ENCODE measurements at regions not wholly inside any gene's neighbourhood (a gene's known extent, or its start where the extent isn't known, plus 50 kb on each side); places are given as distances from the start of the nearest gene placed in this dataset.

GRCh38 chr4:163654621-163655020, 160.1 kb downstream of the TMA16 start:
- ATAC-seq (no peak), DNase-seq (no peak)
- peaks cover 0 to 3% of the 10 kb centered on the region in 2 donors for H3K9me3 ChIP-seq
- no peaks in the 10 kb centered on the region for H3K4me1 ChIP-seq
- H3K4me3 ChIP-seq: no peak overlapping the region
- TF ChIP-seq, protein P1, sequence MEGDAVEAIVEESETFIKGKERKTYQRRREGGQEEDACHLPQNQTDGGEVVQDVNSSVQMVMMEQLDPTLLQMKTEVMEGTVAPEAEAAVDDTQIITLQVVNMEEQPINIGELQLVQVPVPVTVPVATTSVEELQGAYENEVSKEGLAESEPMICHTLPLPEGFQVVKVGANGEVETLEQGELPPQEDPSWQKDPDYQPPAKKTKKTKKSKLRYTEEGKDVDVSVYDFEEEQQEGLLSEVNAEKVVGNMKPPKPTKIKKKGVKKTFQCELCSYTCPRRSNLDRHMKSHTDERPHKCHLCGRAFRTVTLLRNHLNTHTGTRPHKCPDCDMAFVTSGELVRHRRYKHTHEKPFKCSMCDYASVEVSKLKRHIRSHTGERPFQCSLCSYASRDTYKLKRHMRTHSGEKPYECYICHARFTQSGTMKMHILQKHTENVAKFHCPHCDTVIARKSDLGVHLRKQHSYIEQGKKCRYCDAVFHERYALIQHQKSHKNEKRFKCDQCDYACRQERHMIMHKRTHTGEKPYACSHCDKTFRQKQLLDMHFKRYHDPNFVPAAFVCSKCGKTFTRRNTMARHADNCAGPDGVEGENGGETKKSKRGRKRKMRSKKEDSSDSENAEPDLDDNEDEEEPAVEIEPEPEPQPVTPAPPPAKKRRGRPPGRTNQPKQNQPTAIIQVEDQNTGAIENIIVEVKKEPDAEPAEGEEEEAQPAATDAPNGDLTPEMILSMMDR (IDR thresholded peaks at IDR 0.05): no peak
- H3K27me3 ChIP-seq: no peaks in the 10 kb centered on the region
- H3K36me3 ChIP-seq: no peaks in the 10 kb centered on the region
- H3K27ac ChIP-seq: no peak overlapping the region
- intact Hi-C loops (cut with DNase I): no loop called here

DNA sequence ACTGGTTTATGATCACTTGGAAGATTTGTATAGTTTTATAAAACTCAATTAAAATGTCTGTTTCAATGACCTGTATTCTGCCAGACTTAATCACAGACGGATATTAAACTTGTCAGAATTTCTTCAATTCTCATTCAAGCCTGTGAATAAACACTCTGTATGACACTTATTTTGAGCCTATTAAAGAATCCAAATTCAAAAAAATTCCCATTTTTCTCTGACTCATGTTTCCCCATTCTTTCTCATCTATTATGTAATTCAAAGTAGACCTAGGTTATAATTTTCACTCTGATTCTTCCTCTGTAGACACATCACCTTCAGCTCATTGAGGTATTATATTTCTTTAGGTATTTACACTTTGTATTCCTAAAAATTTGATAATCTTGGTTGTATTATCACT, 166.1 kb downstream of the TMA16 start:
- H3K36me3 ChIP-seq: no peaks in the 10 kb centered on the region
- TF ChIP-seq, protein P1 (IDR thresholded peaks at IDR 0.05): no peak
- H3K9me3 ChIP-seq: peaks cover 0 to 3% of the 10 kb centered on the region in 2 donors
- ATAC-seq (no peak), DNase-seq (no peak)
- intact Hi-C loops (cut with DNase I): no loop called here
- H3K27me3 ChIP-seq: no peaks in the 10 kb centered on the region
- peaks cover 0 to 2% of the 10 kb centered on the region in 2 donors for H3K4me1 ChIP-seq
- no peak overlapping the region for H3K4me3 ChIP-seq
- no peak overlapping the region for H3K27ac ChIP-seq

DNA sequence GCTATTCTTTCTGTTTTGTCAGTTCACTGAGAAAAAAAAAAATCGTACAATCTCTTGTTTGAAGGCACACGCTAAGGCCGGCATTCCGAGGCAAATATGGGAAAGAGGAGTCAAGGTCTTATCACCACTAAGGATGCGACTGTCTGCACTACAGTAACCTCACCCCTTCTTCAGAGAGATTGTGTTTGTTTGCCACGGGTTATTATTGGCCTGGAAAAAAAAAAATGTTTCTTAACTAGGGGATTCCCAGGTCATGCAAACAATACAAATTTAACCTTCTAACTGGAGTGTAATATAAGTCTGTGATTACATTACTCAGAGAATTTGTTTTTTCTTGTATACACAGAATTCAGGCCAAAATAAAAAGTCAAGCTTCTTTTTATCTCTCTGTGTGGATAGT, 168.3 kb downstream of the TMA16 start:
- H3K36me3 ChIP-seq: no peaks in the 10 kb centered on the region
- ATAC-seq: no peak
- H3K4me3 ChIP-seq: no peak overlapping the region
- TF ChIP-seq, protein P1 (IDR thresholded peaks at IDR 0.05): no peak
- H3K4me1 ChIP-seq: peaks cover 0 to 2% of the 10 kb centered on the region in 2 donors
- intact Hi-C loops (cut with DNase I): no loop called here
- no peak for DNase-seq
- no peaks in the 10 kb centered on the region for H3K9me3 ChIP-seq
- H3K27ac ChIP-seq: no peak overlapping the region
- no peaks in the 10 kb centered on the region for H3K27me3 ChIP-seq

- no peak for ATAC-seq
- Histone ChIP-seq H3K27me3 (no peaks in the 10 kb centered on the region), H3K36me3 (no peaks in the 10 kb centered on the region), H3K4me1 (peaks cover 0 to 2% of the 10 kb centered on the region in 2 donors), H3K9me3 (no peaks in the 10 kb centered on the region), H3K27ac (no peak overlapping the region), H3K4me3 (no peak overlapping the region)
- intact Hi-C loops (cut with DNase I): no loop called here
- TF ChIP-seq, protein P1 (IDR thresholded peaks at IDR 0.05): no peak
- no peak for DNase-seq
Observed at GRCh38 chr4:163663454-163664225, 169.2 kb downstream of the TMA16 start.

DNA sequence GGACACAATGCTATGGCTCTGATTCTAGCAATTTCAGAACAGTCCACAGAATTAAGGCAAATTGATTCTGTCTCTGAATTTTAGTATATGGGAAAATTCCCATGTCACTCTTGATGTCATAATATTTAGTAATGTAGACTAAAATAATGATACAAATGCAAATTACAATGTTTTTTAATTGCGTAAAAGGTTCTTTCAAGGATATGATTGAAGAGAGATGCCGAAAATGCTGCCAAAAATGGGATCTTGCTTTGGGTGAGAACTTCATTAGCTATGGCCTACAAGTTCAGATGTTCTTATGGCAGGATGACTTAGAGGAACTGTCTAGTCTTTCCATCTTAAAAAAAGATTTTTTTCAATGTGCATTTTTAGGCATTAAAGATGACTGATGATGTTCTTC, 170.6 kb downstream of the TMA16 start:
- H3K27me3 ChIP-seq: no peaks in the 10 kb centered on the region
- H3K4me1 ChIP-seq: peaks cover 0 to 2% of the 10 kb centered on the region in 2 donors
- DNase-seq: no peak
- H3K36me3 ChIP-seq: no peaks in the 10 kb centered on the region
- no peaks in the 10 kb centered on the region for H3K9me3 ChIP-seq
- no peak overlapping the region for H3K4me3 ChIP-seq
- ATAC-seq: no peak
- intact Hi-C loops (cut with DNase I): no loop called here
- TF ChIP-seq, protein P1 (IDR thresholded peaks at IDR 0.05): no peak
- H3K27ac ChIP-seq: peak overlapping the region in 1 of 2 donors; percentile 75

All from left lung (tissue), 4 donors.